GM23338 (cell line): ENCODE measurements at regions not wholly inside any gene's neighbourhood (a gene's known extent, or its start where the extent isn't known, plus 50 kb on each side); places are given as distances from the start of the nearest gene placed in this dataset.

Experiments used
- EZH2 ChIP-seq: fragments of 200-600 bp; sonication (generic); IDR thresholded peaks from one replicate; pipeline ENCODE4 v1.8.0; 2017; ENCODE audit warnings: antibody characterized with exemption, mild to moderate bottlenecking, low read depth; ENCODE audit not compliant: unreplicated experiment
- POLR2AphosphoS5 ChIP-seq: IDR thresholded peaks from 2 replicates; pipeline ENCODE4 v1.6.1; 2016; ENCODE audit warnings: antibody characterized with exemption, low read depth
- TF ChIP-seq, protein P1 (sequence below), 2 experiments: fragments of 200-600 bp in 1 of 2; sonication (generic) in 1 of 2; conservative IDR thresholded peaks; 2 replicates each; pipeline versions ENCODE4 v1.5.1 to v1.6.1; 2016 to 2017; ENCODE audit warnings: antibody characterized with exemption in 2 of 2, low read depth in 2 of 2, mild to moderate bottlenecking in 2 of 2, moderate library complexity in 1 of 2

DNA sequence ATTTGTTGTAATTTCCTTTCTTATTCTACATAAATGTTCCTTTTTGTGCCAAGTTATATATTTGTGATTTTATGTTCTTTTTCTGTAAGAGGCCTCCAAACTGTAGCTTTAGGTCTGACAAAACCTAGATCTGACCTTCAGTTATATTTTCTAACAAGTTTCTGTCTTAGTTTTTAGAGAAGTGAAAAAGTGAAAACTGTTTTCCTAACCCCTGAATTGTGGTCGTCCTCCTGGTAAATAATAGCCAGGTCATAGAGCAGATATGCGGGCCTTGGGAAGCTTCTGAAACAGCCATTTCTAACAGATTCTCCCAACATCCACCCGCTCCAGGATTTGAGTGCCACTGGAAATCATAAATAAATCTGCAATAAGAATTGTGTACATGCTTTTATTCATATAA, 398.4 kb upstream of the CWC22 start:
- TF ChIP-seq EZH2 (no peak), POLR2AphosphoS5 (no peak)
- TF ChIP-seq, protein P1, sequence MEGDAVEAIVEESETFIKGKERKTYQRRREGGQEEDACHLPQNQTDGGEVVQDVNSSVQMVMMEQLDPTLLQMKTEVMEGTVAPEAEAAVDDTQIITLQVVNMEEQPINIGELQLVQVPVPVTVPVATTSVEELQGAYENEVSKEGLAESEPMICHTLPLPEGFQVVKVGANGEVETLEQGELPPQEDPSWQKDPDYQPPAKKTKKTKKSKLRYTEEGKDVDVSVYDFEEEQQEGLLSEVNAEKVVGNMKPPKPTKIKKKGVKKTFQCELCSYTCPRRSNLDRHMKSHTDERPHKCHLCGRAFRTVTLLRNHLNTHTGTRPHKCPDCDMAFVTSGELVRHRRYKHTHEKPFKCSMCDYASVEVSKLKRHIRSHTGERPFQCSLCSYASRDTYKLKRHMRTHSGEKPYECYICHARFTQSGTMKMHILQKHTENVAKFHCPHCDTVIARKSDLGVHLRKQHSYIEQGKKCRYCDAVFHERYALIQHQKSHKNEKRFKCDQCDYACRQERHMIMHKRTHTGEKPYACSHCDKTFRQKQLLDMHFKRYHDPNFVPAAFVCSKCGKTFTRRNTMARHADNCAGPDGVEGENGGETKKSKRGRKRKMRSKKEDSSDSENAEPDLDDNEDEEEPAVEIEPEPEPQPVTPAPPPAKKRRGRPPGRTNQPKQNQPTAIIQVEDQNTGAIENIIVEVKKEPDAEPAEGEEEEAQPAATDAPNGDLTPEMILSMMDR (conservative IDR thresholded peaks at IDR 0.05; ENCODE audit: low read depth in 2 of 2) = no peak
